Vagina (tissue), 2 donors: ENCODE measurements at regions not wholly inside any gene's neighbourhood (a gene's known extent, or its start where the extent isn't known, plus 50 kb on each side); places are given as distances from the start of the nearest gene placed in this dataset.

Experiments
- CTCF ChIP-seq, 3 experiments: fragments of 450-650 bp in 2 of 3; fragments of 200-600 bp in 1 of 3; sonication (generic) in 1 of 3; IDR thresholded peaks; one replicate each; pipeline ENCODE4 v1.5.1; 2017 to 2019; ENCODE audit warnings: antibody characterized with exemption in 3 of 3, mild to moderate bottlenecking in 2 of 3, moderate library complexity in 2 of 3
- POLR2A ChIP-seq, 2 donors: fragments of 450-650 bp; IDR thresholded peaks; one replicate each; pipeline ENCODE4 v1.6.1; 2017; ENCODE audit warnings: antibody characterized with exemption in 2 of 2, mild to moderate bottlenecking in 2 of 2, moderate library complexity in 2 of 2
- POLR2AphosphoS5 ChIP-seq, 2 donors: sonication (generic); formaldehyde crosslinking; IDR thresholded peaks; one replicate each; pipeline ENCODE4 v1.9.0; 2017; ENCODE audit warnings: antibody characterized with exemption in 2 of 2, mild to moderate bottlenecking in 2 of 2, low read depth in 1 of 2; ENCODE audit not compliant: insufficient read depth in 1 of 2

- TF ChIP-seq CTCF (IDR thresholded peaks at IDR 0.05) (no peak), POLR2A (IDR thresholded peaks at IDR 0.05) (no peak), POLR2AphosphoS5 (IDR thresholded peaks at IDR 0.05; ENCODE audit: insufficient read depth in 1 of 2, low read depth in 1 of 2) (no peak)
Measured at GRCh38 chr2:187230088-187230487, 218.0 kb downstream of the CALCRL start.
